NCI-H82 treated with DMSO at 0.1 percent for 48 hours (cell line): ENCODE measurements at regions not wholly inside any gene's neighbourhood (a gene's known extent, or its start where the extent isn't known, plus 50 kb on each side); places are given as distances from the start of the nearest gene placed in this dataset.
"Not testable (repeated sequence)": the region's sequence is repeated elsewhere in the genome, so short reads cannot be mapped to it uniquely, and the experiment has no call there.

Experiments
- DNase-seq: peaks from one replicate; lab custom pipeline; 2025; ENCODE audit not compliant: unreplicated experiment; lab: John Stamatoyannopoulos, UW

DNA sequence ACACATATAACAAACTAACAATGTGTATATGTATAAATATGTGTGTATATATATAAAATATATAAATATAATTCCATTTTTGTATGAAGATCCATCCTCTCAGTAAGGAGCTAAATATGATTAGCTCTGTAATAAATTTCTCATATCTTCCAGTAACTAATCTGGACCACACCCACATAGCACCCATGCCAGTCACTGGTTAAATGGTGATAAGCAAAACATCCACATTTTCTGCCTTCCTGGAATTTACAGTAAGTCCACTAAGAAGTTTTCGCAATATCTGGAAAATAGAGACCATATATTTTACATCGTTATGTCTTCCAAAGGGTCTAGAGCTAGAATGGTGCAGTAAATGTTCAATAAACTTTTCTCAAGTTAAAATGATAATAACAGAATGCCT lies 151.5 kb upstream of the STMND1 start:
- DNase-seq, result no peak

DNA sequence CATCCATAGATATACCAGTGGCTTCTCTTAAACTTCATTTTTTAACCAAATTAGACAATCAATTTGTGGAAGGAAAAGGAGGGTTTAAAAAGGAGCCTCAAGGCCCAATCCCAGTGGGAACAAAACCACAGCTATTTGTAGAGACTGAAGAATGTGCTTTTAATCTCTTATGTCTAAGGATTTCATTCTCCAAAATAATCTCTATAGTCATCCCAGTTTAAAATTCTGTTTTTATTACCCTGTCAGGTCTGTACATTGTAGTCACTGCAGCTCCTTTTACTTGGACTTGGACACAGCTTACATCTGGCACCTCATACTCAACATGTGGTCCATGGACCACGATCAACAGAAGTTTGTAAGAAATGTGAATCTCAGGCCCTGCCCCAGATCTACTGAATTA lies 152.1 kb upstream of the STMND1 start:
- no peak for DNase-seq

DNA sequence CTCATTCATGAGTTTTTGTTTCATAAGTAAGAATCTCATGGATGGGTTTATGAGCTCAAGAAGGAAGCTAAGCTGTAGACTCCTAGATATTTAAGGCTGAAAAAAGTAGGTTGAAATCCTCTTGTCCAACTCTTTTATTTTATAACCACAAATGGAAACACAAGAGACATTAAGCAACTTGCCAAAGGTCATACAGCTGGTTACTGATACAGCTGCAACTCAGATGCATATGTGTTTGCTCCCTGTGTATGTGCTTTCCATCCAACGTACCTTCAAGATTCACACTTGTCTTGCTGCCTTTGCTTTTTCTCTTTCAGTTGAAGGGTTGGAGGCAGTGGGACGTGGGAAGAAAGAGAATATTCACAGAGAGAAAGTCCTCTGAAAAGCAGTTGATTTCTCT lies 153.5 kb upstream of the STMND1 start:
- DNase-seq, result no peak

DNA sequence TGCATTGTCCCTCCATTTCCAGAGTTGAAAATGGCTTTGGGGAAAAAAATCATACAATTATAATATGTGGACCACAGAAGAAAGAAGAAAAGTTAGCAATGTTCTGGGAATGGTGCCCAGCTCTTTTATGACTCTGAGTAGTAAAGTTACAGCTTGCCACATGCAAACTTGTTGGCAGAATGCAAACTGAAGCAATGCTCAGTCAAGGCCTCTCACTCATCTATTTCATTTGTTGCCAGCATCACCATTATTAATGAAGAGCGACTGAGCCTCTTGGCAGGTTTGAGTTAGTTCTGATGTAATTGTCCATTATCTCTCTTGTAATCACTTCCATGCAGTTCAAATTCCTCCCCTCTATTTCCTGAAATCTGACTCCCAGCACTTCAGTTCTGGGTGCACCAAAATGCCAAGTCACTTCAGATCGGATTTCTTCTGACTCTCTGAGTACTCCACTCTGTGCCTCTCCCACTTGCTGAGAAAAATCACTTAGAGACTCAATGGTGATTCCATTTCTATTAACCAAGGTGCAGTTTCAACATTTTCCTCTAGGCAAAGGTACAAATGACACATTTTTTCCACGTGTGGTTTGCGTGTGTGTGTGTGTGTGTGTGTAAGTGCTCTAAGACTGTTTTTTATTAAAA lies 154.4 kb upstream of the STMND1 start:
- no peak for DNase-seq

- no peak for DNase-seq
These were observed 157.3 kb upstream of the STMND1 start for GRCh38 chr6:16944596-16944995.

DNA sequence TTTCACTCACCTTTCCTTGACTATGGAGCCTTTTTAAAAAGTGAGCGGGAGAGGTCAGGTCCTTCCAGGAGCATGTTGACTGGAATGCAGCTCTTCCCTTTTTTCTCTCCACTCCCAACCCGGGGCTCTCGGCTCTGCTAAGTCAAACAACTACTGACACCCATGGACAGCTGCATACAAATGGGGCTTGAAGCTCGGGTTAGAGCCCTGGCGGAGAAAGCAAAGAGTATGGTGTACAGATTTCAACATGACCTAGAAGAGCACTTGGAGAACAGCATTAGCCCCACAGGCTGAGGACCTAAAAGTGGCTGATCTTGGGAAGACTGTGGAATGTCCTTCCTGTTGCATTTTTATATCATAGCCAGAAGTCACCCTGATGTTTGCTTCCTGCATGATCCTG lies 162.0 kb upstream of the STMND1 start:
- no peak for DNase-seq

GRCh38 chr6:16939351-16939750 lies 162.5 kb upstream of the STMND1 start:
- DNase-seq, result no peak

DNA sequence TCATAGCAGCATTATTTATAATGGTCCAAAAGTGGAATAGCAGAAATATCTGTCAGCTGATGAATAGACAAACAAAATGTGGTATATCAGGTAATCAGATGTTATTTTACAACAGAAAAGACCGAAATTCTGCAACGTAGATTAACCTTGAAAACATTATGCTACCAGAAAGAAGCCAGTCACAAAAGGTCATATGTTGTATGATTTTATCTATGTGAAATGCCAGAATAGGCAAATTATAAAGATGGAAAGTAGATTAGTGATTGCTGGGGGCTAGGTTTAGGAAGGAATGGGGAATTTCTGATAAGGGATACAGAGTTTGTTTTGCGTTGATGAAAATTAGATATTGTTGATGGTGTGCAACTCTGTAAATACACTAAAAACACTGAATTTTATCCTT lies 165.0 kb upstream of the STMND1 start:
- DNase-seq, result no peak

GRCh38 chr6:16933961-16934360 lies 167.9 kb upstream of the STMND1 start:
- no peak for DNase-seq

GRCh38 chr6:16933532-16933931 lies 168.3 kb upstream of the STMND1 start:
- no peak for DNase-seq

DNA sequence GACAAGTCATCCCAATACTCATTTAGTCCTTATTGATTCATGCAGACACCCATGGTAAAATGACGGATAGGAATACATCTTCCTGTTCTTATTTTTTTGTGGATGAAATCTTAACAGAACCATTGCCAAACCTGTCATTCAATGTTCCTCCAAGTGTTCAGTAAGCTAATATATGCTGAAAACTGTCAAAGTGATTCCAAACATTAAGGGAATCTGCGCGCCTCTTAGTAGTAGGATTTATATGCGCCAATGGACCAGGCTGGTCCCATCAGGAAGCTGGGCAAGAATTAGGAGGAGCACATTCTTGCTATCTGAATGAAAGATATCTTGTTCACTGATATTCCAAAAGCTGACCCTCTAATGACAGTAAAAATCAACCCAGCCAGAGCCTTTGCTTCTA lies 168.9 kb upstream of the STMND1 start:
- no peak for DNase-seq

DNA sequence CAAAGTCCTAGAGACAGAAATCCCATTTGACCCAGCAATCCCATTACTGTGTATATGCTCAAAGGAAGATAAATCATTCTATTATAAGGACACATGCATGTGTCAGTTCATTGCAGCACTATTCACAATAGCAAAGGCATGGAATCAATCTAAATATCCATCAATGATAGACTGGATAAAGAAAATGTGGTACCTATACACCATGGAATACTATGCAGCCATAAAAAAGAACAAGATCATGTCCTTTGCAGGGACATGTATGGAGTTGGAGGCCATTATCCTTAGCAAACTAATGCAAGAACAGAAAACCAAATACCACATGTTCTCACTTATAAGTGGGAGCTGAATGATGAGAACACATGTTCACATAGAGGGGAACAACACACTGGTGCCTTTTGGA lies 169.8 kb upstream of the ATXN1 start:
- DNase-seq, result not testable (repeated sequence)

DNA sequence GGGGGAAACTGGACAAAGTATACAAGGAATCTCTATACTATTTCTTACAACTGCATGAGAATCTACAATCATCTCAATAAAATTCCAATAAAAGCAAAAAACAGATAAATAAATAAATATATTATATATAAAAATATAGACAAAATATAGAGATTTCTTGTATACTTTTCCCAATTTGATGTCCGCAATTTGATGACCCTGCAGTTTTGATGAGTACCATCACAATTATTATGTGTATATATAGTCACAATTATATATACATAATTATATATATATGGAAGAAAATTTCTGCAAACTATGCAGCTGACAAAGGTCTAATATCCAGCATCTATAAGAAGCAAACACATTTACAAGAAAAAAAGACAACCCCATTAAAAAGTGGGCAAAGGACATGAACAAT lies 169.2 kb upstream of the ATXN1 start:
- DNase-seq, result no peak

GRCh38 chr6:16929809-16930208 lies 168.5 kb upstream of the ATXN1 start:
- no peak for DNase-seq

- no peak for DNase-seq
These were observed 167.1 kb upstream of the ATXN1 start for GRCh38 chr6:16928387-16928786.

DNA sequence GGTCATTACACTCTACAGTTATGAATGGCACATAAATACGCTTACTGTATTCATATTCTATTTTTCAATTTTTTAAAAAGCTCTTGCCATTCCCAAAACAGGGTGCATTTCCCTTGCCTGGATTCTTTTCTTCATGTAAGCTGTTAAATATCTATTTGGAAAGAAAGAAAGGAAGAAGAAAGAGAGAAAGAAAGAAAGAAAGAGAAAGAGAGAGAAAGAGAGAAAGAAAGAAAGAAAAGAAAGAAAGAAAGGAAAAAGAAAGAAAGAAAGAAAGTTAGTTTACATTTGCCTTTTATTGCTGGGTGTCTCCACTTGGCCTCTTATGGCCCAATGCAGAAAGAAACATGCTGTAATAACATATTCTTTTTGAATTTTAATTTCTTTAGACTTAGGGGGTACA lies 165.9 kb upstream of the ATXN1 start:
- DNase-seq, result no peak

- no peak for DNase-seq
These were observed 164.2 kb upstream of the ATXN1 start for GRCh38 chr6:16925461-16925860.

- DNase-seq, result no peak
These were observed 161.0 kb upstream of the ATXN1 start for GRCh38 chr6:16922282-16922681.

- no peak for DNase-seq
These were observed 160.3 kb upstream of the ATXN1 start for GRCh38 chr6:16921399-16922110.

DNA sequence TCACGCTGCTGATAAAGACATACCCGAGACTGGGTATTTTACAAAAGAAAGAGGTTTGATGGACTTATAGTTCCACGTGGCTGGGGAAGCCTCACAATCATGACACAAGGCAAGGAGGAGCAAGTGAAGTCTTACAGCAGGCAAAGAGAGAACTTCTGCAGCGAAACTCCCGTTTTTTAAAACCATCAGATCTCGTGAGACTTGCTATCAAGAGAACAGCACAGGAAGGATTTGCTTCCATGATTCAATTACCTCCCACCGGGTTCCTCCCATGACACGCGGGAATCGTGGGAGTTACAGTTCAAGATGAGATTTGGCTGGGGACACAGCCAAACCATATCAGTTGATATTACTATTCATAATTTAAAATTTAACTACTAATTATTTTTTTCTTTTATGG lies 157.3 kb upstream of the ATXN1 start:
- DNase-seq, result no peak

DNA sequence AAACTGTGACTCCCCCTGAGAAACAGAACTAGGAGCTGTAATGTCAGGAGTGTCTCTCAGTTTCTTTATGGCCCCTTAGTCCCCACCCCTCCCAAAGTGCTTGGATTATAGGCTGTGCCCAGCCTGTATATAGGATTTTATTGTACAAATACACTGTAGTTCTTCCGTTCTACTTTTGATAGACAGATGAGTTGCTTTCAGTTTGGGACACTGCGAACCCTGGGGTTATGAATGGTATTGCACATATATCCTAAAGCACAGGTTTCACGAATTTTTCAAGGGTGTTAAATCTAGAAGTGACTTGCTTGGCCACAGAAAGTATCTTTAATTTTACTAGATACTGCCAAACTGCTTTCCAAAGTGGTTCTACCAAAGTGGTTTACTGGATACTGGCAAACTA lies 152.9 kb upstream of the ATXN1 start:
- DNase-seq, result no peak

GRCh38 chr6:16912756-16913155 lies 151.5 kb upstream of the ATXN1 start:
- no peak for DNase-seq

DNA sequence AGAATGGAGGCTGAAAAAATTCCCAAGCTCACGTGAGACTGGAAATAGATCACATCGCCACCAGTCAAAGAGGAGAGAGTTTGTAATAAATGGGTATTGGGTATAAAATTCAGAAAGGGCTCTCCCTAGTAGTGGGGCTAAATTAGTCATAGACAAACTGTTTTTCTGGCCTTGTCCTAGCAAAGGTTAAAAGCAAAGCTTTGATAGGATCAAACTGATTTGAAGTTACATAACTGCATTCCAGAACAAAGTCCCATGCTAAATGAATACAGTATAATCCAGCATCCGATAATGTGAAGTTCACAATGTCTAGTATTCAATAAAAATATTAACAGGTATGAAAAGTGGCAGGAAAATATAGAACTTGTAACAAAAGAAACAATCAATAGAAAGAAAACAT lies 149.8 kb upstream of the ATXN1 start:
- DNase-seq, result no peak
